SKM-1 (cell line): ENCODE measurements at regions not wholly inside any gene's neighbourhood (a gene's known extent, or its start where the extent isn't known, plus 50 kb on each side); places are given as distances from the start of the nearest gene placed in this dataset.
"Not testable (repeated sequence)": the region's sequence is repeated elsewhere in the genome, so short reads cannot be mapped to it uniquely, and the experiment has no call there.

ENCODE experiments used
- DNase-seq: peaks from one replicate; lab custom pipeline; 2025; ENCODE audit not compliant: unreplicated experiment; lab: John Stamatoyannopoulos, UW

DNA sequence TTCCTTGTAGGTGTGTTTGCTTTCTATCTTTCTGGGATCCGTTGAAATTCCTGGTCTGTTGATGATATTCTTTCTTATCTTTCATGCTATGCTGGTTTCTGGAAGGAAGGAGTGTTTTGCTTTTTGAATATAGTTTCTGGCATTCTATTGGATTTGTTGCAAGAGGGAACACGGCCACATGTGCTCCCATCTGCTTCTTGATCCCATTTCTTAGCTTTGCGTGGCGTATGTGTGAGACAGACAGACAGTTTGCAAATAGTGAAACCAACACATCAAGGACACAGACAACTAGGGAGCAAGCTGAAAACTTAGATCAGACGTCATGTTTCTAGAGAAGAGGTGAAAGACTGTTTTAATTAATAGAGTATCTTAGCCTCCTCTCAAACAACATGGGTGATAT lies 261.9 kb upstream of the PUDP start:
- no peak for DNase-seq

DNA sequence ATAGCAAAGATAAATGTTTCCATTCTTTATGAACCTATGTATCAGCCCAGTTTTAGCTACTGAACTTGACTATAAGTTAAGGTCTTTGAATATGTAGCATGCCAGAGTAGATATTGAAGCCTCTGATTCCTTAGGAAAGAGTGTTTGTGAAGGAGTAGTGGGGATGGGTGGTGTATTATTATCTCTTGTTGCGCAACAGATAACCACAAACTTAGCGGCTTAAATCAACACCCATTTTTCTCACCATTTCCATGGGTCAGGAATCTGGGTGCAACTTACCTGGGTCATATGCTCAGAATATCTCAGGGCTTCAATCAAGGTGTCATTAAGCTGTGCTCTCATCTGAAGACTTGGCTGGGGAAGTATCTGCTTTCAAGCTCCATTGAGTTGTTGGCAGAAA lies 251.4 kb upstream of the PUDP start:
- no peak for DNase-seq

DNA sequence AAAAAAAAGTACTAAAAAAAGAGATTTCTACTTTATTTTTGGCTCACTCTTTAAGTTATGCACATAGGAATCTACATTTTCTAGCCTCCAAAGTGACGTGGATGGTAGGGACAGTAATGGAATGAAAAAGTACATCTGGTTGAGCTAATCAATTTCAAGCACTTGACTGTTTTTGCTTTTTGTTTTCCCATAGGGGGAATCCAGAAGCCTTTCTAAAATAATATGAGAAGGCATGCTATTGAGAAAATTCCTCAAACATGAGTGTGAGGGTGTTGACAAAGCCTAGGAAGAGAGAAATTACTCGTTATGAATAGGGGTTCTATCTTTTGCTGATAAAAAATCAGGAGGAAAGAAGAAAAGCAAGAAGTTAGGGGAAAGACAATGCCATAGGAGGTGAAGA lies 242.5 kb upstream of the PUDP start:
- DNase-seq, result no peak

DNA sequence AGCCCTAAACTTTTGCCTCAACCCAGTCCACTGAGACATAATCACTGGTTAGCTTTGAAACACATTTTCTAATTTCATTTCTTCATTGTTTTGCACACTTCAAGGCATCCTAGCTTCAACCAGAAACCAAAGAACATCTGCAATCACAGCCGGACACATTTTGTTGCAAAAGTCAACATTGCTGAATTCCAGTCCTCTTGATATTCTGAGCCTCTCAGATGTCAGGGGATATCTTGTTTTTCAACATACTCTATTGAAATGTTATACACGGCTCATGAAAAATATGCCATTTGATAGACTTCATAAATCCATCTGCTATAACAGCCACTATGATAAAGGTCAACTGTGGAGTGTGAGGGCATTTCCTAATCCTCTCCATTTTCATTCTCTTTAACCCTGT lies 241.6 kb upstream of the PUDP start:
- DNase-seq, result no peak

DNA sequence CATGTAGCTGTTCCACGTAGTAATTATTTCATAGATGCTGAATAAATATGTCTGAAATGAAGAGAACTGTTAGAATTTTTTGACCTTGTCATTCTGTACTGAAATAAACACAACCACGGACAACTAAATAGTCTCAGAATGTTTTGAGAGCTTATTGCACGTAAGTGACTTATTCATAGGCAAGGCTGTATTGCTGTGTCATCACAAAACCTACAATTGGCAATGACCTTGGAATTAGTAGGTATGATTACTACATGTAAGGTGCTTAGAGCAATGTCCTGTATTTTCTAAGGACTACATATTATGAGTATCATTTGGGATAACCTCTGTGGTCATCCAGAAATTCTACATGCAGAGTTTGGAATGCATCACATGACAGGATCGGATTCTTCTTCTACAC lies 237.2 kb upstream of the PUDP start:
- no peak for DNase-seq

DNA sequence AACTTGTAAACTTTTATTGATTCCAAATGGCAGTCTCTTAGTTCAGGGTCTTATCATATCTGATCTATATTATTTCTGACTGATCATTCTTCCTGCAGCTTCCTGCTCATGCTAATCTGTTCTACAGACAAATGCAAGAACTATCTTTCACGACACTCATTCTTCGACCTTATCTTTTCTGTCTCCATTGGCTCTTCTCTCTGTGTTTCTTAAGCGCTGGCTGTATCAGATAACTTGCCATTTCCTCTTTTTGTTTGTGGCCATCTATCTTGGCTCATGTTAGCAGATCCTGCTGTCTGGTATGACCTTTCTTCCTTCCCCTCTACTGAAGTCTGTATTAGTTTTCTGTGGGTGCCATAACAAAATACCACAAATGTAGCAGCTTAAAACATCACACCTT lies 230.5 kb upstream of the PUDP start:
- no peak for DNase-seq

DNA sequence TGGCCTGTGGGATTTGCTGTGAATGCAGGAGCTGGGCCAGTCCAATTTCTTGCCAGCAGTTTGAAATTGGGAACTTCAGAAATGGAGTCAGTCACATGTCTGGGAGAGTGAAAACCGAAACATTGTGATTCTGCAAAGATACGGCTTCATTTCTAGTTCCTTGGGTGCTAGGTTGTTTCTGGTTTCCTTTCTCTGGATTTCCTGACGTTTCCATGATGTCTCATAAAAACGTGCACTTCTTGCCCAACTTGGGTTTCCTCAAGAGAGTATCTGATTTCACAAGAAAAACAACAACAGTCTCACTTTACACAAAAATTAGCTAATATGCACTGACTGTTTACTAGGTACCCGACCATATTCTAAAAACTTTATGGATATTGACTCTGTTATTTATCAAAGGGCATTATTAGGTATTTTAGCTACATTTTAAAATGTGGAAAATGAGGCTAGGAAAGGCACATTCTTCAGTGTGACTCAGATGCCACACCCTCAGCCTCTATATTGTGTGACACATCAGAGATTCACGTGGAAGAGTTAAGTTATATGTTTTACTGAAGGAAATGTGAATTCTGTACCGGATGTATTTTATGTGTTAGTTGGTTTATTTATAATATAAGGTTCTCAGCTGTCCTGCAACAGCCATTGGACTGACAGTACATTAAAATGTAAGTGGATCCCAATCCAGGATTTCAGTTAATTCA lies 225.0 kb upstream of the PUDP start:
- no peak for DNase-seq

DNA sequence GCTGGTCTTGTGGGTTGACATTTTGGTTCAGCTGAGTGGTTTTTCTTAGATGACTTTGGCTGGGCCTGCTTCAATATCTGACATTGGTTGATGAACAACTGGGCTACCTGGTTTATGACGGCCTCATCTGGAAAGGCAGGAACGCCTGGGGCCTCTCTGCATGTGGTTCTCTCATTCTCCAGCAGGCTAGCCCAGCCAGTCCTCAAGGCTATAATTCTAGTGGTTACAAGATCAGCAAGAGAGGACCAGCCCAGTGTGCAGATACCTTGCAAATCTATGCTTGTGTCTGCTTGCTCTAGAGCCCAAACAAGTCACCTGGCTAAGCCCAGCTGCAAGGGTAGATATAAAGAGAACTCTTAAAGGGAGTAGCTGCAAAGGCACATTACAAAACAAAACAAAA lies 214.2 kb upstream of the PUDP start:
- no peak for DNase-seq

DNA sequence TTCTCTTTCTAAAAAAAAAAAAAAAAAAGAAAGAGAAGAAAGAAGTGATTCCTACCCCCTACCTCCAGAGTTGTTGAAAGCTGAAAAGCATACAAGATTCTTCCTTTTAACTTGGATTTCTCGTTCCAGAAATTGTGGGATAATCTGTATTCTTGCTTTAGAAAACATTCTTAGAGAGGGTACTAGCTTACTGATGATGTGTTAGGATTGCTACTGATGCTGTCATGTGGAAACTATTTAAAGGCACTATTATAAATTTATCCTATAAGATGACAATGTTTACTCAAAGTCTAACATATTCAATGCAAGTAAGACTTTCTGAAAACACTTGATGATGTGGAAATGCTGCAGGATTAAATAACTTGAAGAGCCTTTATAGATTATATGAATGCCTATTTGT lies 204.0 kb upstream of the PUDP start:
- DNase-seq, result no peak

DNA sequence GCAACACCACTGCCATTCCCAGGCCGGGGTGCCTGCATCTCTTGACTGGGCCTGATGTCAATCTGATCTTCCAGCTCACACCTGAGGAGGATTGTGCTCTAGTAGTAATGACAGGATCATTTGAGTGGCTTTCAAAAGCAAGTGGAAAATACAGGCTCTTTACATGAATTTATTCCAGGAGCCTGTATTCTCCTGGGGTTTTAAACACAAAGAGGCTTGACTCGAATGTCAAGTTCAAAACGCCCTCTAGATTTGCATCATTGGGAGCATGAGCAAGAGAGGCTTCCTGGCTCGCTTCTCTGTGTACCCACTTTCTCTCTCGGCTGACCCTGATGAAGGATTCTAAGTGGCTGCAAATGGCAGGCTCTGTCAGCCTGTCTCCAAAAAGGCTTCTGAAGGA lies 199.5 kb upstream of the PUDP start:
- DNase-seq, result no peak

DNA sequence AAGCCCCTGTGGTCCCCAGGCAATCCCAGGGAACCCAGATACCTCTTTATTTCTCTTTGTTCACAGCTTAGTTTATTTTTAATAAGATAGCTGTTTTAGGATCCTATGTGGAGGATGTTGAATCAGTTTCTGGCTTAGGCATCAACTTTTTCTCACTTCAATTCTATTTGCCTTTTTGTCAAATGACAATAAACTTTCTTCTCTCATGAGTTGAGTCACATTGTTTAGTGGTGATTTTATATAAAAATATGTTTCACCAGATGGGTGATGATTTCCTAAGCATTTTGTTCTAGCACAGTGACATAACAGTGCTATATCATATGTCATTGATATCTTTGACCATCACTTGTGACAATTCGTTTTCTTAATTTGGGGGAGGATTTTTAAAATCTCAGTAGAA lies 198.1 kb upstream of the PUDP start:
- DNase-seq, result no peak

DNA sequence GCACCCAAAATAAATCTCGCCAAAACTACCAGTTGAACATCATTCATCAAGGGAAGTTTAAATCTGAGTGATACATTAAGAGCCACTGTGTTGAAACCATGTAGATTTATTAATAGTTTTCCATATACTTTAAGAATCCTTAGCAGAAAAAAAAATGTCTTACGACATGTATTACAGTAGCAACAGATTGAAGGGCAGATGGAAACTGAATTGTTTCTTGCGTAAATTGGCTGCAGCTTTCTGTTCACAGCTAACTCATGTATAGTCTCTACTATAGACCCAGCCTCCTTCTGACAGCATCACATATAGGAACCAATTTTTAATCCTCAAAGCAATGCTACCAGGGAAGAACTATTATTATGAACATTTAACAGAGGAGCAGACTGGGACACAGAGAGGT lies 195.2 kb upstream of the PUDP start:
- no peak for DNase-seq

DNA sequence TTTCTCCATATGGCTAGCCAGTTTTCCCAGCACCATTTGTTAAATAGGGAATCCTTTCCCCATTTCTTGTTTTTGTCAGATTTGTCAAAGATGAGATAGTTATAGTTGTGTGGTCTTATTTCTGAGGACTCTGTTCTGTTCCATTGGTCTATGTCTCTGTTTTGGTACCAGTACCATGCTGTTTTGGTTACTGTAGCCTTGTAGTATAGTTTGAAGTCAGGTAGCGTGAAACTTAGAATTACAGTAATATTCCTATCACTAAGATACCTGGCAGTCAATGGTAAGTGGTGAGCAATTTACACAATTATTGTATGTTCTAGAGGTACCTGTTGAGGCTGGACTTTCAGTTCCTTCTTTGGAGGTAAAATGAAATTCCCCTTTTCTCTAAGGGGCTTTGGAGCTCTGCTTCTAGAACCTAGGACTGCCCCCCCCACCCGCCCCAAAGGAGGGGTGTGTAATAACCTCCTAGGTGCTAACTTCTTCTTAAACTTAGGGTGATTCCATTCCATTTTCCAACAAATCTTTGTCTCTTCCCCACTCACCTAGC lies 187.9 kb upstream of the PUDP start:
- DNase-seq, result not testable (repeated sequence)

DNA sequence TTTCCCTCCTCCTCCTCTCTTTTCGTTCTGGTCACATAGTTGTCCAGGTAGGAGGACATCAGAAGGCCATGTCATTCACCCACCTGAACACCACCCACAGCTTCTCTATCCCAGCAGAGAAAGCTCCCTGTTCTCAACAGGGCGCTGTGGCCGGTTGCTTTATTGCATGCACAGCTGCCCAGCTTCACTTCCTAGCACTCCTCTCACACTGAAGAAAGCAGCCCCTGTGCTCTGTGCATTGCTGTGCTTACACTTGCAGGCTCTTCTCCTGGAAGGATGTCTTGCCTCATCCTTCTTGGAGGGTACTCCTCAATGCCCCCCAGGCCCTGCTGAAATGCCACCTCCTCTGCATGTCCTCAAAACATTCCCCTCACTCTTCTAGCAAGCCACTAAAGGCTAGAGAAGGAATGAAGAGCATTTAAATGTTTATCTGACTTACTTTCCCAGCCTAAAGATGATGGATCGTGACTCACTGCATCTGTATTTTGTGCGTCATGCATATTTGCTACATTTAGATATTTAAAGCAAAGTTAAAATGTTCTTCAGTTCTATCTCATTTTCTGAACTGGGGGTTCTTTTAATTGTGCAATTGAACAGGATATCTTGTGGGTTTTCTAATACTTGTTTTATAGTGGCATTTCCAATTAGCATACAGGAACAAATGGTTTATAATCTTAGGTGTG lies 186.4 kb upstream of the PUDP start:
- DNase-seq, result no peak

DNA sequence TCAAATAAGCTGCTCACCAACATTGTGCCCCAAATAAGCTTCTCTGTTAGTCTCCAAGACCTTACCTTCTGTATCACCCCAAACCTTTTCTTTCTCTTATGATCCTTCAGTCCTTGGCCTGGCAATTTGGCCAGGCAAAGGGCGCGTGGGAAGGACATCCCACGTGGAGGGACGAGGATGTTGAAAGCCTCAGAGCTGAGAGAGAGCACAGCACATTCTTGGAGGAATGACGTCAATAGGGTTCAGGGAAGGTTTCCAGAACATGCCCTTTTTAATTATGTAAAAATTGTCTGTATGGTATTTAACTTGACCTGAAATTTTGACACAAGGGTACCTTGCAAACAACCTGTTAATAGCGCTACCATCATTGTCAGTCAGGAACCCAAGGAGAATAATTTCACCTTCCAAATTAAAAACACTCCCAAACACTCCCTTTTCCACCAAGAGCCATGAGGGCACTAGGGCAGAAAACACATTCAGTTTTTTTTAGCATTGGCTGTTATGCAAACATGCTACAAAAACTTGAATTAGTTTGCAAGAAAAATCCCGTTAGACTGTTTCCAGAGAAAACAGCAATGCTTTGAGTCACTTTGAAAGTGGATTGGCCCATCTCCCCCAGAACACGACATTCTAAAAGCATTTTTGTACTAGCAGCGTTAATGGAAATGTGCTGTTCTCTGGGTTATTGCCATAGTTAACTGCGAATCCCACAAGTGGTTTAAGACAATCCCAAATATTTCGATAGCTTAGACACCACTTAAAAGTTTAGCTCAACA lies 183.2 kb upstream of the PUDP start:
- DNase-seq, result no peak

DNA sequence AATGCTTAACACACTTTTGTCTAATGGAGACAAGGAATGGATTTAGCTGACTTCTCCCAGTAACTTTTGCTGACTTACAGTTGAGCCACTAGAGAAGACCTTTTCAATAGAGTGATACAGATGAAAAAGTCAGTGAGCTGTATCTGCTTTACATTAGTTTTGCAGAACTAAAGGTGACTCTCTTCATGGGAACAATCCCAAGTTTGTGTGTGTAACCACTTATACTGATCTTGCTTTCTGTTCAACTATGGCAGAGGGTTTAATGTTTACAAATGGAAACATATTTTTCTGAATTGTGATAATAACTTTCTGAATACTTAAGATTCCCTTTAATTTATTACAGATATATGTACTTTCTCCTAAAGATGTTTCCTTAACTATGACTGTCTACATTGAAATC lies 182.6 kb upstream of the PUDP start:
- DNase-seq, result no peak

DNA sequence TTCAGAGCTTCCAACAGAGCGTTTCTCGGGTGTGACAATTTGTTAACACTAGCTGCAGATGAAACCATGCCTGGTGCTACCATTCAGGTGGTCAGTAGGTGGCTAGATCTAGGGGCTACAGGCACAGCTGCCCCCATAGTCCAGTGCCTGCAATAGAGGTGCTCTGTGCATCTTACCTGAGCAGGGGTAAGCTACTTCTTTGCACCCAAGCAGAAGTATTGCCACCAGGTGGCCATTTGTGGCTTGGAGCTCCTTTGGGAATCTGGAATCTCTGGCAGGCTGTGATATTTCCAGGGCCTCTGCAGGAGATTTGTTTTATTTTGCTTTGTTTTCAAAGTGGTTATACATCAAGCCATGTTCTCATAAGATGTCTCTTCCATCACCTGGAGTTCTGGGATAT lies 170.7 kb upstream of the PUDP start:
- no peak for DNase-seq

DNA sequence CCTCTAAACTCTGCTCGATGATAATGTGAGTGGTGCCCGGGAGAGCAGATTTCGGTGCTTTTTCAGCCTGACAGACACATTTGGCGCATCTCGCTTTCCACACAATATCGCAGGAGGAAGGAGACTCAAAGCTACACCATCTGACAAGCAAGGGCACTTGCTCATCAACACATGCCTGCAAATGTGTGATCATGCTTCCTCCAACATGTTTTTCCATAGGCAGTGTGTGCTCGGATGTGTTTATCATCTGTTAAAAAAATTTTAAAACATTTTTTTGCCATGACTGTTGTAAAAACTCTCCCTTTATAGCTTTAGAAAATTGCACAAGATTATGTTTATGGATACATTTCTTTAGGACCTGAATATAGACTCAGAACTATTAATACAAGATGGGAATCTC lies 170.3 kb upstream of the PUDP start:
- no peak for DNase-seq

DNA sequence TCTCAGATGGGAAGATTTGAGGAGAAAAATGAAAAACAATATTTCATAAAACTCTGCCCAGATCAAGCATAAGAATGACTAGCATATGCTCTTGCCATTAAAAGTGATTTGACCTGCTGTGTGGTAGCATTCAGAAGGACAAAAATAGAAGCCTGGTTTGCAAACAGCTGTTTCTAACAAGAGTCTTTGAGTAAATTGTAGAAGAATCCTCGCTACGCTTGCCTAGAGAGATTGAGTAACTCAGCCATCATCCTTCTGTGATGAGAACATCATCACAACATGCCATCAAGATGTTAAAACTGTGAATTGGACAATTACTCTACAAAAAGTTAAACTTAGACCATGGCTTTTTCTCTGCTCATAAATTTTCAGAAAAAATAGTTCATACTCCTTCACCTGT lies 168.9 kb upstream of the PUDP start:
- no peak for DNase-seq

DNA sequence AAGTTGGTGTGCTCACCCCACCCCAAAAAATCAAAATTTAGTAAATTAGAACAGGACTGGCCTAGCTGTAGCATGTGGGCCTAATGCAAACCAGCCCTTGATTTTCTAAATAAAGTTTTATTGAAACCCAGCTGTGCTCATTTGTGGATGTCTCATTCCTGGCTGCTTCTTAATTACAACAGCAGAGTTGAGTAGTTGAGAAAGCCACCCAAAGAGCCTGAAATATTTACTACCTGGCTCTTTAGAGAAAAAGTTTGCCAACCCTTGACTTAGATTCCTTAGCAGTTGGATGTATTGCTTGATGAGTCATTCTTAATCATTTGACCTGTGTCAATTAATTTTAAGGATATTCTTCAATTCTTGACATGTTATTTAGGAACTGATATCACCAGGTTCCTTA lies 168.3 kb upstream of the PUDP start:
- no peak for DNase-seq

DNA sequence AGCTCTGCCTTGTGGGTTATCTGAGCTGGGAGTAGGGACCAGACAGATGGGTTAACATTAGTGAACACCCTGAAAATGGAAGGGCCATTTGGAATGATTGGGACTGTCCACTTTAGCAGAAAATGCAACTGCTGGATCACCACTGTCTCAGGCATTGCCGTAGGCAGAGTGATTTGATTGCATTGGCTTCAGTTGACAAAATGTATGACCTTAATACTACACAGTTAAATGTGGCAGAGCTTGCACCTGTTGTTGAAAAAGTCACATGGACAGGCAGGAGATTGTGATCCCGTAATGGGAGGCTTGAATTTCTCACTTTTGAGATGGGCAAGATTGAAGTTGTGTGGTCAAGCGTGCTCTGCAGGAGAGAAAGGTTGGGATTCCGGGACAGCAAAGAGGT lies 166.5 kb upstream of the PUDP start:
- DNase-seq, result no peak

DNA sequence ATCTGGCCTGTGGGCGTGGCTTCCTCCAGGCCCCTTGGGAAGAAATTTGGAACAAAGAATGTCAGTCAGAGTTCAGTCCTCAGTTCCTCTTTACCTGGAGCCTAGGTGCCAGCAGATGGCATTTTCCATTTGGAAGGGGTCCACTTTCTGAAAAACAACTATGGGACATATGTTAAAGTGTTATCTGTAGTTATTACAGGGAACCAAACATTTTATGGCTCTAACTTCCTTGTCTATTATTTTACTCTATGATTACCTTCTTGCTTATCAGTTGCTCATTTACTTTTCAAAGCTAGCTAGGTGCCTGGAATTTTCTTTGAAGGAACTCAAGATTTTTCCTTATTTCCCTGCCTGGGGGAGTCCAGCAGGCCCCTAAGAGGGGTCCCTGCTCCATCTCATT lies 159.8 kb upstream of the PUDP start:
- DNase-seq, result no peak
